GM12878 (cell line): ENCODE measurements at regions not wholly inside any gene's neighbourhood (a gene's known extent, or its start where the extent isn't known, plus 50 kb on each side); places are given as distances from the start of the nearest gene placed in this dataset.

Experiments used
- ATAC-seq: fragments of 200-7000 bp; cut with Tn5 transposase; 3 replicates; pipeline ENCODE4 v1.9.1; 2020; ENCODE audit warnings: mild to moderate bottlenecking, moderate library complexity
- BruUV-seq: library from RNA; stranded (reverse); fragments of 400-500 nt; replicated peaks from 2 replicates; lab custom pipeline; 2021; lab: Mats Ljungman, UMichigan
- CTCF ChIA-PET: fragments of 300-600 bp; sonication (Branson Sonifier 250); formaldehyde crosslinking; extraction: SDS; loops from one replicate; lab custom pipeline; 2021; ENCODE audit warnings: inconsistent platforms; lab: Yijun Ruan, JAX
- POLR2A ChIA-PET: fragments of 350-600 bp; formaldehyde crosslinking; extraction: SDS; loops from one replicate; lab custom pipeline; 2021; ENCODE audit warnings: inconsistent platforms; lab: Charles Lee
- RAD21 ChIA-PET: fragments of 300-600 bp; sonication (Branson Sonifier 250); formaldehyde crosslinking; loops from one replicate; lab custom pipeline; 2023; ENCODE audit warnings: antibody characterized with exemption; ENCODE audit not compliant: unreplicated experiment; lab: Charles Lee
- SMC1A ChIA-PET: fragments of 300-600 bp; sonication (Branson Sonifier 250); formaldehyde crosslinking; loops from one replicate; lab custom pipeline; 2023; ENCODE audit not compliant: unreplicated experiment, uncharacterized antibody; lab: Charles Lee
- DNase-seq: peaks from one replicate; pipeline ENCODE4 v3.0.0-alpha.2; 2011; ENCODE audit warnings: low read depth, low spot score
- FAIRE-seq: peaks from 3 replicates; lab custom pipeline; 2011; peaks lifted over from hg19 to GRCh38; lab: Jason Lieb, UNC
- H2AFZ ChIP-seq: 2 replicates; pipeline ENCODE4 v1.6.0; 2011; ENCODE audit warnings: low read depth, low read length, control low read depth; ENCODE audit not compliant: control insufficient read depth
- H3K27ac ChIP-seq: 2 replicates; pipeline ENCODE4 v1.5.1; 2011; ENCODE audit warnings: control low read depth; ENCODE audit not compliant: control insufficient read depth, insufficient read depth
- H3K27me3 ChIP-seq, 2 experiments: replicated peaks in 1 of 2; 2 replicates each; pipeline versions ENCODE4 v1.6.0 to v1.6.1; 2011; ENCODE audit warnings: low read length in 1 of 2; ENCODE audit not compliant: control insufficient read depth in 2 of 2, insufficient read depth in 2 of 2
- H3K36me3 ChIP-seq, 2 experiments: 2 replicates each; pipeline ENCODE4 v1.5.1; 2011; ENCODE audit warnings: low read length in 1 of 2; ENCODE audit not compliant: control insufficient read depth in 2 of 2, insufficient read depth in 2 of 2
- H3K4me1 ChIP-seq: 2 replicates; pipeline ENCODE4 v1.6.1; 2011; ENCODE audit warnings: mild to moderate bottlenecking, low read length, moderate library complexity, mixed read lengths; ENCODE audit not compliant: control insufficient read depth, insufficient read depth
- H3K4me2 ChIP-seq: 2 replicates; pipeline ENCODE4 v1.6.0; 2011; ENCODE audit warnings: control low read depth; ENCODE audit not compliant: control insufficient read depth, insufficient read depth
- H3K4me3 ChIP-seq: fragments of 200-600 bp; sonication (generic); 2 replicates; pipeline ENCODE4 v1.5.1; 2016
- H3K79me2 ChIP-seq: 2 replicates; pipeline ENCODE4 v1.6.0; 2011; ENCODE audit warnings: low read length; ENCODE audit not compliant: control insufficient read depth, insufficient read depth
- H3K9ac ChIP-seq: 2 replicates; pipeline ENCODE4 v1.8.0; 2011; ENCODE audit warnings: low read length, control low read depth, mixed read lengths; ENCODE audit not compliant: control insufficient read depth, insufficient read depth
- H3K9me3 ChIP-seq: replicated peaks from 3 replicates; pipeline ENCODE4 v1.5.1; 2011; ENCODE audit warnings: mild to moderate bottlenecking, low read length; ENCODE audit not compliant: control insufficient read depth, insufficient read depth
- H4K20me1 ChIP-seq: 2 replicates; pipeline ENCODE4 v1.6.0; 2011; ENCODE audit not compliant: control insufficient read depth, insufficient read depth
- HDGF ChIP-seq: fragments of 450-650 bp; IDR thresholded peaks from 2 replicates; pipeline ENCODE4 v1.6.1; 2016; ENCODE audit warnings: antibody characterized with exemption
- KDM1A ChIP-seq: fragments of 200-600 bp; sonication (generic); IDR thresholded peaks from 2 replicates; pipeline ENCODE4 v1.6.1; 2016; ENCODE audit warnings: borderline replicate concordance
- NFXL1 ChIP-seq: fragments of 450-650 bp; IDR thresholded peaks from 2 replicates; pipeline ENCODE4 v1.6.1; 2017; ENCODE audit warnings: antibody characterized with exemption, mild to moderate bottlenecking, borderline replicate concordance
- NRF1 ChIP-seq: conservative IDR thresholded peaks from 2 replicates; pipeline ENCODE4 v1.6.1; 2011; ENCODE audit warnings: mild to moderate bottlenecking, low read depth, low read length, improper control_type of control experiment
- RAD21 ChIP-seq: IDR thresholded peaks from 2 replicates; pipeline ENCODE4 v1.6.1; 2011; ENCODE audit warnings: mild to moderate bottlenecking, low read depth, low read length, moderate library complexity; ENCODE audit not compliant: insufficient read depth
- SMC3 ChIP-seq: IDR thresholded peaks from 2 replicates; pipeline ENCODE4 v1.6.1; 2011; ENCODE audit warnings: low read length, improper control_type of control experiment, borderline replicate concordance
- SREBF2 ChIP-seq: IDR thresholded peaks from 2 replicates; pipeline ENCODE4 v1.6.1; 2012; ENCODE audit warnings: mild to moderate bottlenecking, low read length
- TCF3 ChIP-seq: IDR thresholded peaks from 2 replicates; pipeline ENCODE4 v1.6.1; 2012; ENCODE audit warnings: low read depth, mild to moderate bottlenecking, low read length, borderline replicate concordance; ENCODE audit not compliant: insufficient read depth
- TCF7 ChIP-seq: IDR thresholded peaks from 2 replicates; pipeline ENCODE4 v1.6.1; 2014; ENCODE audit warnings: antibody characterized with exemption, borderline replicate concordance
- WRNIP1 ChIP-seq: IDR thresholded peaks from 2 replicates; pipeline ENCODE4 v1.6.1; 2011; ENCODE audit warnings: low read depth, low read length, improper control_type of control experiment, borderline replicate concordance
- YBX1 ChIP-seq: fragments of 450-650 bp; IDR thresholded peaks from 2 replicates; pipeline ENCODE4 v1.6.1; 2016; ENCODE audit warnings: antibody characterized with exemption
- WGBS: methylation state at CpG from one replicate; pipeline ENCODE4 v1.1.6; 2016; ENCODE audit warnings: low lambda C conversion rate; ENCODE audit not compliant: insufficient replicate concordance, insufficient coverage; ENCODE audit errors: missing lambda C conversion rate; 5-methylcytosine and 5-hydroxymethylcytosine counted together
- in situ Hi-C: fragments of 300-500 bp; cut with MboI; formaldehyde crosslinking; loops from 9 replicates; pipeline ENCODE4 v1.14.3; 2018; ENCODE audit warnings: mixed read lengths
- intact Hi-C: fragments of 100-400 bp; cut with micrococcal nuclease; formaldehyde crosslinking; loops from one replicate; pipeline ENCODE4 v1.14.2; 2022; ENCODE audit not compliant: unreplicated experiment
- TF ChIP-seq, protein P1 (sequence below): fragments of 450-650 bp; formaldehyde crosslinking; IDR thresholded peaks from 2 replicates; pipeline ENCODE4 v1.4.0; 2020; ENCODE audit warnings: mild to moderate bottlenecking, moderate library complexity
- TF ChIP-seq, protein P2 (sequence below): IDR thresholded peaks from 2 replicates; pipeline ENCODE4 v1.6.1; 2012; ENCODE audit warnings: low read length, inconsistent platforms
- TF ChIP-seq, protein P3 (sequence below): fragments of 450-650 bp; IDR thresholded peaks from 2 replicates; pipeline ENCODE4 v1.6.1; 2017; ENCODE audit warnings: borderline replicate concordance

DNA sequence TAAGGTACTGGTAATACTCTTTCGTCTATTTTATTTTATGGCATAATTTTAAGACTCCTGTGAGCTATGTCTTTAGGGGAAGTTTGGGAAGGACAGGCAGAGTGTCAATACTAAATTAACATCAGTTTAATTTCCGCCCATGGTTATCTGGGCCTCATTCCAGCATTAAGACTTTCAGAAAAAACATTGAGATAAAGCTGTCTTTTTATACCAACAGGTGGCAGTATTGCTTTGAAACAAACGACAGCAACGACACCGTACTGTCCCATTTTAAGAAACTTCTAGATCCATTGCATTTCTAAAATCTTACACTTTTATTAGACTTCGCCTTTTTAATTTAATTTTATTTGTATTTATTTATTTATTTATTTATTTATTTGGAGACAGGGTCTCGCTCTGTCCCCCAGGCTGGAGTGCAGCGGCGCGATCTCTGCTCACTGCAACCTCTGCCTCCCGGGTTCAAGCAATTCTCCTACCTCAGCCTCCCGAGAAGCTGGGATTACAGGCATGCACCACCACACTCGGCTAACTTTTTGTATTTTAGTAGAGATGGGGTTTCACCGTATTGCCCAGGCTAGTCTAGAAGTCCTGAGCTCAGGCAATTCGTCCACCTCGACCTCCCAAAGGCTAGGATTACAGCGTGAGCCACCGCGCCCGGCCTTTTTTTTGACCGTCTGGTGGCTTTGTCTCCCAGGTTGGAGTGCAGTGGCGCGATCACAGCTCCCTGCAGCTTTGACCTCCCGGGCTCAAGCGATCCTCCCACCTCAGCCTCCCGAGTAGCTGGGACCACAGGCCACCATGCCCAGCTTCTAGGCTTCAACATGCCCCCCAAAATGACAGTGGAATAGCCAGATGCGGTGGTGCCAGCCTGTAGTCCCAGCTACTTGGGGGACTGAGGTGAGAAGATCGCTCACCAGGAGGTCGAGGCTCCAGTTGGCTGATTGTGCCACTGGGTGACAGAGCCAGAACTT, 78.7 kb upstream of the C1GALT1 start:
- H3K4me1 ChIP-seq: no peaks in the 10 kb centered on the region
- H3K27me3 ChIP-seq: no peaks in the 10 kb centered on the region
- H3K27ac ChIP-seq: no peak overlapping the region
- no peaks in the 10 kb centered on the region for H4K20me1 ChIP-seq
- no peaks in the 10 kb centered on the region for H3K36me3 ChIP-seq
- DNase-seq (peak; percentile 7), ATAC-seq (peak; percentile 88), FAIRE-seq (peak; percentile 71)
- RAD21 ChIA-PET: interaction anchor here (0.6 to 1.9 kb wide), 21 partner anchors 9 to 1192 kb away, joined by 3 to 14 read pairs (median 4); no protein-coding TSS in a partner anchor
- WGBS: 67% methylated on average over 29 of the region's 29 CpGs
- BruUV-seq: no TSS peak
- intact Hi-C loops: loop anchor here (2.0 to 10.0 kb wide), 8 partner anchors 79 to 1193 kb away; partner anchors contain the start of gene C1GALT1
- no peak overlapping the region for H3K4me3 ChIP-seq
- no peaks in the 10 kb centered on the region for H3K79me2 ChIP-seq
- no peak overlapping the region for H3K9ac ChIP-seq
- no peak overlapping the region for H2AFZ ChIP-seq
- no peaks in the 10 kb centered on the region for H3K9me3 ChIP-seq
- no peak overlapping the region for H3K4me2 ChIP-seq
- in situ Hi-C loops: loop anchor here (5.0 kb wide), 2 partner anchors 434 to 1114 kb away; partner anchors contain the start of gene COL28A1
- SMC1A ChIA-PET: interaction anchor here (0.6 to 3.0 kb wide), 32 partner anchors 9 to 1602 kb away, joined by 3 to 17 read pairs (median 4); partner anchors contain the start of gene C1GALT1
- CTCF ChIA-PET: interaction anchor here (0.6 to 6.8 kb wide), 50 partner anchors 11 to 1192 kb away, joined by 3 to 56 read pairs (median 4); partner anchors contain the start of genes C1GALT1 and UMAD1
- POLR2A ChIA-PET: no interaction called here
- no peak for TF ChIP-seq HDGF
- TF ChIP-seq SMC3: peak; percentile 87
- no peak for TF ChIP-seq SREBF2
- no peak for TF ChIP-seq NRF1
- TF ChIP-seq, protein P1, sequence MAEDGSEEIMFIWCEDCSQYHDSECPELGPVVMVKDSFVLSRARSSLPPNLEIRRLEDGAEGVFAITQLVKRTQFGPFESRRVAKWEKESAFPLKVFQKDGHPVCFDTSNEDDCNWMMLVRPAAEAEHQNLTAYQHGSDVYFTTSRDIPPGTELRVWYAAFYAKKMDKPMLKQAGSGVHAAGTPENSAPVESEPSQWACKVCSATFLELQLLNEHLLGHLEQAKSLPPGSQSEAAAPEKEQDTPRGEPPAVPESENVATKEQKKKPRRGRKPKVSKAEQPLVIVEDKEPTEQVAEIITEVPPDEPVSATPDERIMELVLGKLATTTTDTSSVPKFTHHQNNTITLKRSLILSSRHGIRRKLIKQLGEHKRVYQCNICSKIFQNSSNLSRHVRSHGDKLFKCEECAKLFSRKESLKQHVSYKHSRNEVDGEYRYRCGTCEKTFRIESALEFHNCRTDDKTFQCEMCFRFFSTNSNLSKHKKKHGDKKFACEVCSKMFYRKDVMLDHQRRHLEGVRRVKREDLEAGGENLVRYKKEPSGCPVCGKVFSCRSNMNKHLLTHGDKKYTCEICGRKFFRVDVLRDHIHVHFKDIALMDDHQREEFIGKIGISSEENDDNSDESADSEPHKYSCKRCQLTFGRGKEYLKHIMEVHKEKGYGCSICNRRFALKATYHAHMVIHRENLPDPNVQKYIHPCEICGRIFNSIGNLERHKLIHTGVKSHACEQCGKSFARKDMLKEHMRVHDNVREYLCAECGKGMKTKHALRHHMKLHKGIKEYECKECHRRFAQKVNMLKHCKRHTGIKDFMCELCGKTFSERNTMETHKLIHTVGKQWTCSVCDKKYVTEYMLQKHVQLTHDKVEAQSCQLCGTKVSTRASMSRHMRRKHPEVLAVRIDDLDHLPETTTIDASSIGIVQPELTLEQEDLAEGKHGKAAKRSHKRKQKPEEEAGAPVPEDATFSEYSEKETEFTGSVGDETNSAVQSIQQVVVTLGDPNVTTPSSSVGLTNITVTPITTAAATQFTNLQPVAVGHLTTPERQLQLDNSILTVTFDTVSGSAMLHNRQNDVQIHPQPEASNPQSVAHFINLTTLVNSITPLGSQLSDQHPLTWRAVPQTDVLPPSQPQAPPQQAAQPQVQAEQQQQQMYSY: no peak
- no peak for TF ChIP-seq YBX1
- TF ChIP-seq, protein P2, sequence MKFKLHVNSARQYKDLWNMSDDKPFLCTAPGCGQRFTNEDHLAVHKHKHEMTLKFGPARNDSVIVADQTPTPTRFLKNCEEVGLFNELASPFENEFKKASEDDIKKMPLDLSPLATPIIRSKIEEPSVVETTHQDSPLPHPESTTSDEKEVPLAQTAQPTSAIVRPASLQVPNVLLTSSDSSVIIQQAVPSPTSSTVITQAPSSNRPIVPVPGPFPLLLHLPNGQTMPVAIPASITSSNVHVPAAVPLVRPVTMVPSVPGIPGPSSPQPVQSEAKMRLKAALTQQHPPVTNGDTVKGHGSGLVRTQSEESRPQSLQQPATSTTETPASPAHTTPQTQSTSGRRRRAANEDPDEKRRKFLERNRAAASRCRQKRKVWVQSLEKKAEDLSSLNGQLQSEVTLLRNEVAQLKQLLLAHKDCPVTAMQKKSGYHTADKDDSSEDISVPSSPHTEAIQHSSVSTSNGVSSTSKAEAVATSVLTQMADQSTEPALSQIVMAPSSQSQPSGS: no peak
- no peak for TF ChIP-seq NFXL1
- no peak for TF ChIP-seq TCF3
- TF ChIP-seq, protein P3, sequence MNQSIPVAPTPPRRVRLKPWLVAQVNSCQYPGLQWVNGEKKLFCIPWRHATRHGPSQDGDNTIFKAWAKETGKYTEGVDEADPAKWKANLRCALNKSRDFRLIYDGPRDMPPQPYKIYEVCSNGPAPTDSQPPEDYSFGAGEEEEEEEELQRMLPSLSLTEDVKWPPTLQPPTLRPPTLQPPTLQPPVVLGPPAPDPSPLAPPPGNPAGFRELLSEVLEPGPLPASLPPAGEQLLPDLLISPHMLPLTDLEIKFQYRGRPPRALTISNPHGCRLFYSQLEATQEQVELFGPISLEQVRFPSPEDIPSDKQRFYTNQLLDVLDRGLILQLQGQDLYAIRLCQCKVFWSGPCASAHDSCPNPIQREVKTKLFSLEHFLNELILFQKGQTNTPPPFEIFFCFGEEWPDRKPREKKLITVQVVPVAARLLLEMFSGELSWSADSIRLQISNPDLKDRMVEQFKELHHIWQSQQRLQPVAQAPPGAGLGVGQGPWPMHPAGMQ: no peak
- TF ChIP-seq TCF7: no peak
- peak; percentile 81 for TF ChIP-seq RAD21
- TF ChIP-seq WRNIP1: no peak
- TF ChIP-seq KDM1A: no peak
